ENCODE measurements at regions not wholly inside any gene's neighbourhood (a gene's known extent, or its start where the extent isn't known, plus 50 kb on each side); places are given as distances from the start of the nearest gene placed in this dataset.

DNA sequence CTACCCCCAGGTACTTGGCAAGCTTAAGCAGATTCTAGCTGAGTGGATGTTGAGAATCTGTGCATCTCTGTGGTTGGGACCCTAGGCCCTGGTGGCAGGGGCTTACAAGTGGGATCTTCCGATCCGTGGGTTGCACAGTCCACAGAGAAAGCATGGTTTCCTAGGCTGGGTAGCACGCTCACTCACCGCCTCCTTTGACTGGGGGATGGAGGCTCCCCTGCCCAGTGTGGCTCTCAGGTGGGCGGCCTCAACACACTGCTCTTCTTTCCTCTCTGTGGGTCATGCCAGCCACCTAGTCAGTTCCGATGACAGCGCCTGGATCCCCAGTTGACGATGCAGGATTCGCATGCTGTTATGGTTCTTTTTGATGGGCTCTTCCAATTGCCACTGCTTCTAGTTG is 639.5 kb upstream of the ADAMTS5 start:
- TF ChIP-seq, protein P1, sequence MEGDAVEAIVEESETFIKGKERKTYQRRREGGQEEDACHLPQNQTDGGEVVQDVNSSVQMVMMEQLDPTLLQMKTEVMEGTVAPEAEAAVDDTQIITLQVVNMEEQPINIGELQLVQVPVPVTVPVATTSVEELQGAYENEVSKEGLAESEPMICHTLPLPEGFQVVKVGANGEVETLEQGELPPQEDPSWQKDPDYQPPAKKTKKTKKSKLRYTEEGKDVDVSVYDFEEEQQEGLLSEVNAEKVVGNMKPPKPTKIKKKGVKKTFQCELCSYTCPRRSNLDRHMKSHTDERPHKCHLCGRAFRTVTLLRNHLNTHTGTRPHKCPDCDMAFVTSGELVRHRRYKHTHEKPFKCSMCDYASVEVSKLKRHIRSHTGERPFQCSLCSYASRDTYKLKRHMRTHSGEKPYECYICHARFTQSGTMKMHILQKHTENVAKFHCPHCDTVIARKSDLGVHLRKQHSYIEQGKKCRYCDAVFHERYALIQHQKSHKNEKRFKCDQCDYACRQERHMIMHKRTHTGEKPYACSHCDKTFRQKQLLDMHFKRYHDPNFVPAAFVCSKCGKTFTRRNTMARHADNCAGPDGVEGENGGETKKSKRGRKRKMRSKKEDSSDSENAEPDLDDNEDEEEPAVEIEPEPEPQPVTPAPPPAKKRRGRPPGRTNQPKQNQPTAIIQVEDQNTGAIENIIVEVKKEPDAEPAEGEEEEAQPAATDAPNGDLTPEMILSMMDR (optimal IDR thresholded peaks at IDR 0.05 in 1 of 3, IDR thresholded peaks at IDR 0.05 in 1 of 3, conservative IDR thresholded peaks at IDR 0.05 in 1 of 3; ENCODE audit: extremely low read depth in 1 of 3, insufficient read depth in 2 of 3, low read length in 3 of 3): no peak
- no peak for TF ChIP-seq EZH2 (IDR thresholded peaks at IDR 0.05; ENCODE audit: low read length)
